A673 (cell line): ENCODE measurements at regions not wholly inside any gene's neighbourhood (a gene's known extent, or its start where the extent isn't known, plus 50 kb on each side); places are given as distances from the start of the nearest gene placed in this dataset.

Experiments used
- BruUV-seq: library from RNA; stranded (reverse); fragments of 400-500 nt; replicated peaks from 2 replicates; lab custom pipeline; 2021; lab: Mats Ljungman, UMichigan
- CTCF ChIA-PET: fragments of 300-600 bp; sonication (Branson Sonifier 250); formaldehyde crosslinking; loops from one replicate; lab custom pipeline; 2022; ENCODE audit warnings: antibody characterized with exemption; lab: Charles Lee
- POLR2A ChIA-PET: fragments of 300-600 bp; sonication (Branson Sonifier 250); formaldehyde crosslinking; loops from one replicate; lab custom pipeline; 2022; ENCODE audit warnings: antibody characterized with exemption; ENCODE audit not compliant: low non-redundant PET; lab: Charles Lee
- DNase-seq: peaks from one replicate; pipeline ENCODE4 v3.0.0-alpha.2; 2015; ENCODE audit warnings: low spot score
- H3K27ac ChIP-seq: fragments of 200-600 bp; sonication (generic); 2 replicates; pipeline ENCODE4 v1.5.1; 2016; ENCODE audit warnings: mixed run types, low read depth, mild to moderate bottlenecking, mixed read lengths, antibody characterized with exemption, low read length; ENCODE audit not compliant: poor library complexity, severe bottlenecking
- H3K27me3 ChIP-seq: fragments of 200-600 bp; sonication (generic); replicated peaks from 2 replicates; pipeline ENCODE4 v1.6.1; 2017; ENCODE audit warnings: mixed run types, low read depth, mild to moderate bottlenecking, mixed read lengths, antibody characterized with exemption, low read length; ENCODE audit not compliant: insufficient read depth, poor library complexity
- H3K36me3 ChIP-seq: fragments of 200-600 bp; sonication (generic); 2 replicates; pipeline ENCODE4 v1.6.1; 2016; ENCODE audit warnings: mixed run types, mild to moderate bottlenecking, mixed read lengths, antibody characterized with exemption, low read length; ENCODE audit not compliant: insufficient read depth, poor library complexity, severe bottlenecking
- H3K4me1 ChIP-seq: fragments of 200-600 bp; sonication (generic); 2 replicates; pipeline ENCODE4 v1.6.1; 2017; ENCODE audit warnings: mixed run types, mild to moderate bottlenecking, mixed read lengths, antibody characterized with exemption, low read length; ENCODE audit not compliant: insufficient read depth, poor library complexity, severe bottlenecking
- H3K4me3 ChIP-seq: fragments of 200-600 bp; sonication (generic); 2 replicates; pipeline ENCODE4 v1.5.1; 2016; ENCODE audit warnings: low read depth, mixed run types, mild to moderate bottlenecking, mixed read lengths, low read length; ENCODE audit not compliant: poor library complexity, severe bottlenecking
- H3K9me3 ChIP-seq: fragments of 200-600 bp; sonication (generic); 2 replicates; pipeline ENCODE4 v1.6.1; 2016; ENCODE audit warnings: mixed run types, low read depth, mild to moderate bottlenecking, mixed read lengths, antibody characterized with exemption, low read length; ENCODE audit not compliant: poor library complexity, severe bottlenecking
- EZH2 ChIP-seq: fragments of 200-600 bp; sonication (generic); IDR thresholded peaks from 2 replicates; pipeline ENCODE4 v1.6.1; 2017; ENCODE audit warnings: borderline replicate concordance, low read depth, mild to moderate bottlenecking, mixed read lengths, antibody characterized with exemption, low read length; ENCODE audit not compliant: poor library complexity, severe bottlenecking
- intact Hi-C: fragments of 100-400 bp; cut with micrococcal nuclease; formaldehyde crosslinking; loops from one replicate; pipeline ENCODE4 v1.10.0; 2022; ENCODE audit not compliant: unreplicated experiment
- TF ChIP-seq, protein P1 (sequence below): fragments of 300-800, 200-600 bp; sonication (generic); conservative IDR thresholded peaks from 2 replicates; pipeline ENCODE4 v1.5.1; 2017; ENCODE audit warnings: low read depth, mild to moderate bottlenecking, antibody characterized with exemption, low read length, moderate library complexity, mixed read lengths

GRCh38 chr12:34107016-34107415 lies 84.7 kb downstream of the ALG10 start:
- Histone ChIP-seq H3K4me3 (no peak overlapping the region), H3K9me3 (peaks cover 4% of the 10 kb centered on the region), H3K4me1 (no peaks in the 10 kb centered on the region), H3K36me3 (no peaks in the 10 kb centered on the region), H3K27ac (no peak overlapping the region), H3K27me3 (no peaks in the 10 kb centered on the region)
- intact Hi-C loops = no loop called here
- TF ChIP-seq EZH2 = no peak
- TF ChIP-seq, protein P1, sequence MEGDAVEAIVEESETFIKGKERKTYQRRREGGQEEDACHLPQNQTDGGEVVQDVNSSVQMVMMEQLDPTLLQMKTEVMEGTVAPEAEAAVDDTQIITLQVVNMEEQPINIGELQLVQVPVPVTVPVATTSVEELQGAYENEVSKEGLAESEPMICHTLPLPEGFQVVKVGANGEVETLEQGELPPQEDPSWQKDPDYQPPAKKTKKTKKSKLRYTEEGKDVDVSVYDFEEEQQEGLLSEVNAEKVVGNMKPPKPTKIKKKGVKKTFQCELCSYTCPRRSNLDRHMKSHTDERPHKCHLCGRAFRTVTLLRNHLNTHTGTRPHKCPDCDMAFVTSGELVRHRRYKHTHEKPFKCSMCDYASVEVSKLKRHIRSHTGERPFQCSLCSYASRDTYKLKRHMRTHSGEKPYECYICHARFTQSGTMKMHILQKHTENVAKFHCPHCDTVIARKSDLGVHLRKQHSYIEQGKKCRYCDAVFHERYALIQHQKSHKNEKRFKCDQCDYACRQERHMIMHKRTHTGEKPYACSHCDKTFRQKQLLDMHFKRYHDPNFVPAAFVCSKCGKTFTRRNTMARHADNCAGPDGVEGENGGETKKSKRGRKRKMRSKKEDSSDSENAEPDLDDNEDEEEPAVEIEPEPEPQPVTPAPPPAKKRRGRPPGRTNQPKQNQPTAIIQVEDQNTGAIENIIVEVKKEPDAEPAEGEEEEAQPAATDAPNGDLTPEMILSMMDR = no peak
- BruUV-seq = no TSS peak
- ChIA-PET POLR2A (no interaction called here), CTCF (no interaction called here)
- DNase-seq = no peak

DNA sequence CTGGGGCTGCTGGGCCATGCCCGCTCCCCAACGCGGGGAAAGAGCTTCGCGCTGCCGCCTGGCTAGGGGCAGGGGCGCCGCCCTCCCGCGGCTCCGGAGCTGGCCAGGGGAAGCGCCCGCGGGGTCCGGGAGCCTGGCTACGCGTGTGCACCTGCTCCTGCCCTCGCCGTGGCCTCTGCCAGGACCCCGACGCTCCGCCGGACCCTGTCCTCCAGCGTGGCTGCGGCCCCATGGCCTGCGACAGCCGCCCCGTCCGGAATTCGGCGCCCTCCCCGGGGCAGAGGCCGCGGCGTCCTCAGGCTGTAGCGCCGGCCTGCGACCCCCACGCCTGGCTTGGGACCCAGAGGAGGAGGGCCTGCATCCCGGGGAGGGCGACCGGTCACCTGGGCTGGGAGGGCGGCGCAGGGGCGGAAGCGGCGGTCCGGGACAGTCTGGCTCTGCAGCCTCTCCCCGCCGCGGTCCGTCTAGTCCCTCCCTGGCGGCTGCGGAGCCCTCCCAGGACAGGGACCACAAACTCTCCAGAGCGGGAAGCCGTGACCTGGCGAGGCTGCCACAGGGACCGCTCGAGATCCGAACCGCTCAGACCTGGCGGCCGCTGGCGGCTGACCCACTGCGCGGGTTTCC lies 85.6 kb downstream of the ALG10 start:
- POLR2A ChIA-PET = no interaction called here
- no peaks in the 10 kb centered on the region for H3K4me1 ChIP-seq
- CTCF ChIA-PET = no interaction called here
- no TSS peak for BruUV-seq
- no peak overlapping the region for H3K27ac ChIP-seq
- H3K4me3 ChIP-seq = no peak overlapping the region
- intact Hi-C loops = no loop called here
- no peaks in the 10 kb centered on the region for H3K27me3 ChIP-seq
- peaks cover 4% of the 10 kb centered on the region for H3K9me3 ChIP-seq
- DNase-seq = no peak
- TF ChIP-seq, protein P1 = no peak
- no peak for TF ChIP-seq EZH2
- no peaks in the 10 kb centered on the region for H3K36me3 ChIP-seq

- H3K9me3 ChIP-seq = peaks cover 4% of the 10 kb centered on the region
- H3K27ac ChIP-seq = no peak overlapping the region
- no peak for TF ChIP-seq EZH2
- TF ChIP-seq, protein P1 = no peak
- intact Hi-C loops = no loop called here
- BruUV-seq = no TSS peak
- H3K36me3 ChIP-seq = no peaks in the 10 kb centered on the region
- ChIA-PET CTCF (no interaction called here), POLR2A (no interaction called here)
- H3K4me1 ChIP-seq = no peaks in the 10 kb centered on the region
- no peaks in the 10 kb centered on the region for H3K27me3 ChIP-seq
- no peak for DNase-seq
- no peak overlapping the region for H3K4me3 ChIP-seq
Measured at GRCh38 chr12:34108405-34108803, 86.1 kb downstream of the ALG10 start.
